SK-N-SH (cell line): ENCODE measurements at regions not wholly inside any gene's neighbourhood (a gene's known extent, or its start where the extent isn't known, plus 50 kb on each side); places are given as distances from the start of the nearest gene placed in this dataset.

Experiments
- CTCF ChIA-PET: fragments of 300-600, 350-600 bp; formaldehyde crosslinking; extraction: SDS; loops from one replicate; lab custom pipeline; 2021; lab: Yijun Ruan, JAX
- POLR2A ChIA-PET: fragments of 350-600 bp; sonication (Branson Sonifier 250); formaldehyde crosslinking; extraction: SDS; loops from one replicate; lab custom pipeline; 2020; ENCODE audit warnings: antibody characterized with exemption, inconsistent platforms; lab: Yijun Ruan, JAX
- DNase-seq: peaks from one replicate; pipeline ENCODE4 v3.0.0; 2012
- H2AFZ ChIP-seq: fragments of 200-600 bp; sonication (generic); 2 replicates; pipeline ENCODE4 v1.8.1; 2016; ENCODE audit warnings: antibody characterized with exemption, mild to moderate bottlenecking, low read depth
- H3F3A ChIP-seq: fragments of 200-600 bp; sonication (generic); replicated peaks from 2 replicates; pipeline ENCODE3; 2016; ENCODE audit warnings: antibody characterized with exemption, mild to moderate bottlenecking; ENCODE audit not compliant: insufficient read depth
- H3K27ac ChIP-seq, 2 experiments: fragments of 200-500 bp in 1 of 2; fragments of 200-600 bp in 1 of 2; sonication (Bioruptor generic) in 1 of 2; sonication (generic), shearing (Covaris generic) in 1 of 2; 2 replicates each; pipeline versions ENCODE4 v1.5.1 to v1.6.1; 2014 to 2016; ENCODE audit warnings: low read depth in 2 of 2, inconsistent platforms in 1 of 2, low read length in 1 of 2, mild to moderate bottlenecking in 1 of 2, mixed read lengths in 1 of 2
- H3K27me3 ChIP-seq: fragments of 200-600 bp; sonication (generic), shearing (Covaris generic); 2 replicates; pipeline ENCODE4 v1.6.1; 2016; ENCODE audit warnings: mixed run types; ENCODE audit not compliant: insufficient read depth
- H3K36me3 ChIP-seq, 2 experiments: fragments of 200-500 bp in 1 of 2; fragments of 200-600 bp in 1 of 2; sonication (Bioruptor generic) in 1 of 2; sonication (generic) in 1 of 2; replicated peaks in 1 of 2; 2 replicates each; pipeline versions ENCODE3 to v1.5.1; 2014 to 2016; ENCODE audit warnings: low read length in 1 of 2, mild to moderate bottlenecking in 1 of 2; ENCODE audit not compliant: insufficient read depth in 2 of 2, control insufficient read depth in 1 of 2
- H3K4me1 ChIP-seq, 2 experiments: fragments of 200-500 bp in 1 of 2; fragments of 200-600 bp in 1 of 2; sonication (Bioruptor generic) in 1 of 2; sonication (generic), shearing (Covaris generic) in 1 of 2; 2 replicates each; pipeline versions ENCODE4 v1.5.1 to v1.6.1; 2014 to 2016; ENCODE audit warnings: low read depth in 1 of 2, low read length in 1 of 2, mixed run types in 1 of 2; ENCODE audit not compliant: insufficient read depth in 2 of 2, control insufficient read depth in 1 of 2
- H3K4me2 ChIP-seq: fragments of 200-600 bp; sonication (generic), shearing (Covaris generic); 2 replicates; pipeline ENCODE4 v1.6.1; 2017; ENCODE audit warnings: mixed run types
- H3K4me3 ChIP-seq, 2 experiments: fragments of 200-500 bp in 1 of 2; fragments of 200-600 bp in 1 of 2; sonication (Bioruptor generic) in 1 of 2; sonication (generic), shearing (Covaris generic) in 1 of 2; 2 replicates each; pipeline versions ENCODE4 v1.5.1 to v1.8.1; 2014 to 2016; ENCODE audit warnings: low read depth in 2 of 2, inconsistent platforms in 1 of 2, low read length in 1 of 2, mild to moderate bottlenecking in 1 of 2, mixed read lengths in 1 of 2, moderate library complexity in 1 of 2
- H3K79me2 ChIP-seq: fragments of 200-600 bp; sonication (generic); 2 replicates; pipeline ENCODE4 v1.8.1; 2017; ENCODE audit warnings: mild to moderate bottlenecking; ENCODE audit not compliant: insufficient read depth
- H3K9ac ChIP-seq: fragments of 200-600 bp; sonication (generic); 2 replicates; pipeline ENCODE4 v1.6.1; 2017; ENCODE audit warnings: mixed run types
- H3K9me2 ChIP-seq: fragments of 200-600 bp; sonication (generic); 2 replicates; pipeline ENCODE4 v1.6.1; 2017; ENCODE audit warnings: mixed run types
- H3K9me3 ChIP-seq: fragments of 200-600 bp; sonication (generic); 2 replicates; pipeline ENCODE4 v1.6.1; 2017; ENCODE audit warnings: mixed run types, mild to moderate bottlenecking, moderate library complexity
- H4K20me1 ChIP-seq: fragments of 200-600 bp; sonication (generic); 2 replicates; pipeline ENCODE4 v1.6.1; 2017; ENCODE audit warnings: mild to moderate bottlenecking, mixed run types; ENCODE audit not compliant: insufficient read depth
- CHD2 ChIP-seq: fragments of 150-350 bp; IDR thresholded peaks from 2 replicates; pipeline ENCODE4 v1.6.1; 2018; ENCODE audit warnings: low read length; ENCODE audit not compliant: partially characterized antibody
- ELF1 ChIP-seq: IDR thresholded peaks from 2 replicates; pipeline ENCODE4 v1.4.0; 2012
- EP300 ChIP-seq, 2 experiments: IDR thresholded peaks; 2 replicates each; pipeline versions ENCODE4 v1.4.0 to v1.6.1; 2012; ENCODE audit warnings: borderline replicate concordance in 1 of 2, low read depth in 1 of 2, low read length in 1 of 2
- FOSL2 ChIP-seq: IDR thresholded peaks from 2 replicates; pipeline ENCODE4 v1.4.0; 2012; ENCODE audit warnings: low read depth, mild to moderate bottlenecking, moderate library complexity, borderline replicate concordance
- GATA2 ChIP-seq: sonication (generic); formaldehyde crosslinking; IDR thresholded peaks from 2 replicates; pipeline ENCODE4 v1.5.0; 2020; ENCODE audit warnings: mild to moderate bottlenecking, missing genetic modification reagents
- JUND ChIP-seq: IDR thresholded peaks from 2 replicates; pipeline ENCODE4 v1.4.0; 2012
- NRF1 ChIP-seq: IDR thresholded peaks from 2 replicates; pipeline ENCODE4 v1.6.1; 2012; ENCODE audit warnings: low read depth, mild to moderate bottlenecking, low read length
- POLR2AphosphoS5 ChIP-seq: IDR thresholded peaks from 2 replicates; pipeline ENCODE4 v1.6.1; 2012; ENCODE audit warnings: low read depth, low read length
- RAD21 ChIP-seq: IDR thresholded peaks from 2 replicates; pipeline ENCODE4 v1.6.1; 2012; ENCODE audit warnings: mild to moderate bottlenecking, low read length
- RCOR1 ChIP-seq: fragments of 150-350 bp; IDR thresholded peaks from 2 replicates; pipeline ENCODE4 v1.6.1; 2017; ENCODE audit warnings: antibody characterized with exemption, low read length
- RFX5 ChIP-seq: IDR thresholded peaks from 2 replicates; pipeline ENCODE4 v1.6.1; 2012; ENCODE audit warnings: mild to moderate bottlenecking, improper control_type of control experiment, low read length
- RXRA ChIP-seq: IDR thresholded peaks from 2 replicates; pipeline ENCODE4 v1.4.0; 2012; ENCODE audit warnings: low read depth, mild to moderate bottlenecking, borderline replicate concordance
- SIN3A ChIP-seq: IDR thresholded peaks from 2 replicates; pipeline ENCODE4 v1.6.1; 2012; ENCODE audit warnings: low read depth, mild to moderate bottlenecking, low read length, moderate library complexity, borderline replicate concordance
- TAF1 ChIP-seq: IDR thresholded peaks from 2 replicates; pipeline ENCODE4 v1.6.1; 2012; ENCODE audit warnings: low read depth, mild to moderate bottlenecking, low read length, moderate library complexity, borderline replicate concordance
- TCF12 ChIP-seq: IDR thresholded peaks from 2 replicates; pipeline ENCODE4 v1.4.0; 2012
- TEAD4 ChIP-seq: IDR thresholded peaks from 2 replicates; pipeline ENCODE4 v1.4.0; 2012; ENCODE audit warnings: mild to moderate bottlenecking, borderline replicate concordance; ENCODE audit not compliant: insufficient read depth
- USF1 ChIP-seq: IDR thresholded peaks from 2 replicates; pipeline ENCODE4 v1.4.0; 2012; ENCODE audit warnings: low read depth, borderline replicate concordance
- USF2 ChIP-seq: fragments of 150-350 bp; IDR thresholded peaks from 2 replicates; pipeline ENCODE4 v1.6.1; 2017; ENCODE audit warnings: antibody characterized with exemption, low read length, low read depth, borderline replicate concordance
- WGBS: methylation state at CpG from one replicate; pipeline ENCODE4 v1.1.6; 2017; ENCODE audit warnings: low lambda C conversion rate; 5-methylcytosine and 5-hydroxymethylcytosine counted together
- TF ChIP-seq, protein P1 (sequence below): IDR thresholded peaks from 2 replicates; pipeline ENCODE4 v1.4.0; 2012; ENCODE audit warnings: low read depth, borderline replicate concordance
- TF ChIP-seq, protein P2 (sequence below): IDR thresholded peaks from 2 replicates; pipeline ENCODE4 v1.4.0; 2012; ENCODE audit warnings: low read depth

GRCh38 chr3:25262322-25262721 is 165.7 kb upstream of the RARB start:
- H4K20me1 ChIP-seq: no peaks in the 10 kb centered on the region

More at GRCh38 chr3:25262322-25262721, 165.7 kb upstream of the RARB start:
- no peak overlapping the region for H3K4me3 ChIP-seq
- CTCF ChIA-PET: no interaction called here
- H3K27me3 ChIP-seq: no peaks in the 10 kb centered on the region; the same call in 1 of the 2 replicates
- no peak overlapping the region for H3K4me2 ChIP-seq
- POLR2A ChIA-PET: no interaction called here
- H2AFZ ChIP-seq: no peak overlapping the region
- H3K79me2 ChIP-seq: no peaks in the 10 kb centered on the region
- TF ChIP-seq, protein P1, sequence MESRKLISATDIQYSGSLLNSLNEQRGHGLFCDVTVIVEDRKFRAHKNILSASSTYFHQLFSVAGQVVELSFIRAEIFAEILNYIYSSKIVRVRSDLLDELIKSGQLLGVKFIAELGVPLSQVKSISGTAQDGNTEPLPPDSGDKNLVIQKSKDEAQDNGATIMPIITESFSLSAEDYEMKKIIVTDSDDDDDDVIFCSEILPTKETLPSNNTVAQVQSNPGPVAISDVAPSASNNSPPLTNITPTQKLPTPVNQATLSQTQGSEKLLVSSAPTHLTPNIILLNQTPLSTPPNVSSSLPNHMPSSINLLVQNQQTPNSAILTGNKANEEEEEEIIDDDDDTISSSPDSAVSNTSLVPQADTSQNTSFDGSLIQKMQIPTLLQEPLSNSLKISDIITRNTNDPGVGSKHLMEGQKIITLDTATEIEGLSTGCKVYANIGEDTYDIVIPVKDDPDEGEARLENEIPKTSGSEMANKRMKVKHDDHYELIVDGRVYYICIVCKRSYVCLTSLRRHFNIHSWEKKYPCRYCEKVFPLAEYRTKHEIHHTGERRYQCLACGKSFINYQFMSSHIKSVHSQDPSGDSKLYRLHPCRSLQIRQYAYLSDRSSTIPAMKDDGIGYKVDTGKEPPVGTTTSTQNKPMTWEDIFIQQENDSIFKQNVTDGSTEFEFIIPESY: no peak
- TF ChIP-seq CHD2 (no peak), JUND (no peak), EP300 (IDR thresholded peaks at IDR 0.05; ENCODE audit: borderline replicate concordance in 1 of 2, low read depth in 1 of 2, low read length in 1 of 2) (no peak), RCOR1 (no peak), TEAD4 (no peak), TCF12 (no peak), RAD21 (no peak), GATA2 (no peak), USF2 (no peak), USF1 (no peak), RFX5 (no peak), FOSL2 (no peak), POLR2AphosphoS5 (no peak), SIN3A (no peak), NRF1 (no peak), ELF1 (no peak), RXRA (no peak), TAF1 (no peak)
- TF ChIP-seq, protein P2, sequence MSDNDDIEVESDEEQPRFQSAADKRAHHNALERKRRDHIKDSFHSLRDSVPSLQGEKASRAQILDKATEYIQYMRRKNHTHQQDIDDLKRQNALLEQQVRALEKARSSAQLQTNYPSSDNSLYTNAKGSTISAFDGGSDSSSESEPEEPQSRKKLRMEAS: no peak
- no peak for DNase-seq
- H3K9me2 ChIP-seq: no peaks in the 10 kb centered on the region
- H3K9ac ChIP-seq: no peak overlapping the region
- 35% methylated on average over 6 of the region's 6 CpGs for WGBS
- H3K27ac ChIP-seq: no peak overlapping the region
- no peaks in the 10 kb centered on the region for H3F3A ChIP-seq
- H3K9me3 ChIP-seq: no peaks in the 10 kb centered on the region
- no peaks in the 10 kb centered on the region; a peak in 1 of 4 replicates for H3K4me1 ChIP-seq
- H3K36me3 ChIP-seq: no peaks in the 10 kb centered on the region
